IMR-90 (cell line): ENCODE measurements at regions not wholly inside any gene's neighbourhood (a gene's known extent, or its start where the extent isn't known, plus 50 kb on each side); places are given as distances from the start of the nearest gene placed in this dataset.

ENCODE experiments used
- ATAC-seq: fragments of 200-7000 bp; cut with Tn5 transposase; 2 replicates; pipeline ENCODE4 v1.9.1; 2020; ENCODE audit warnings: low read depth, mild to moderate bottlenecking, moderate library complexity
- BruUV-seq: library from RNA; stranded (reverse); fragments of 400-500 nt; replicated peaks from 2 replicates; lab custom pipeline; 2021; lab: Mats Ljungman, UMichigan
- CTCF ChIA-PET: fragments of 300-600 bp; formaldehyde crosslinking; extraction: SDS; loops from one replicate; lab custom pipeline; 2021; ENCODE audit warnings: antibody characterized with exemption; lab: Yijun Ruan, JAX
- POLR2A ChIA-PET: fragments of 300-600 bp; sonication (Branson Sonifier 250); formaldehyde crosslinking; loops from one replicate; lab custom pipeline; 2022; ENCODE audit warnings: antibody characterized with exemption; ENCODE audit not compliant: unreplicated experiment; lab: Charles Lee
- DNase-seq: peaks from one replicate; pipeline ENCODE4 v3.0.0; 2013
- H2AFZ ChIP-seq: replicated peaks from 2 replicates; pipeline ENCODE3; 2013; ENCODE audit warnings: low read length, mild to moderate bottlenecking; ENCODE audit not compliant: poor library complexity
- H2AK5ac ChIP-seq: 2 replicates; pipeline ENCODE4 v1.6.1; 2013; ENCODE audit warnings: low read depth, low read length, inconsistent platforms
- H2AK9ac ChIP-seq: replicated peaks from 2 replicates; pipeline ENCODE3; 2013; ENCODE audit warnings: mild to moderate bottlenecking, low read depth, low read length, moderate library complexity; ENCODE audit not compliant: poor library complexity
- H2BK120ac ChIP-seq: 2 replicates; pipeline ENCODE4 v1.6.1; 2013; ENCODE audit warnings: low read depth, low read length, inconsistent platforms
- H2BK15ac ChIP-seq: 3 replicates; pipeline ENCODE4 v1.6.1; 2013; ENCODE audit warnings: low read depth, low read length, inconsistent platforms
- H2BK20ac ChIP-seq: 2 replicates; pipeline ENCODE4 v1.6.1; 2013; ENCODE audit warnings: low read depth, mild to moderate bottlenecking, inconsistent platforms, low read length, moderate library complexity
- H2BK5ac ChIP-seq: 2 replicates; pipeline ENCODE4 v1.6.1; 2013; ENCODE audit warnings: mild to moderate bottlenecking, low read depth, low read length, inconsistent platforms; ENCODE audit not compliant: poor library complexity, severe bottlenecking
- H3K14ac ChIP-seq: replicated peaks from 2 replicates; pipeline ENCODE4 v1.6.1; 2013; ENCODE audit warnings: low read depth, low read length, inconsistent platforms
- H3K18ac ChIP-seq: 2 replicates; pipeline ENCODE4 v1.6.1; 2013; ENCODE audit warnings: low read depth, low read length, control low read depth
- H3K23ac ChIP-seq: 2 replicates; pipeline ENCODE4 v1.6.1; 2013; ENCODE audit warnings: low read depth, low read length, inconsistent platforms
- H3K27ac ChIP-seq: 2 replicates; pipeline ENCODE4 v1.5.1; 2013; ENCODE audit warnings: mild to moderate bottlenecking, control low read depth, low read length; ENCODE audit not compliant: insufficient read depth
- H3K27me3 ChIP-seq: 2 replicates; pipeline ENCODE4 v1.6.1; 2013; ENCODE audit warnings: low read length; ENCODE audit not compliant: control insufficient read depth, insufficient read depth
- H3K36me3 ChIP-seq: 2 replicates; pipeline ENCODE4 v1.6.1; 2013; ENCODE audit warnings: low read length, mixed read lengths; ENCODE audit not compliant: control insufficient read depth, insufficient read depth
- H3K4ac ChIP-seq: 2 replicates; pipeline ENCODE4 v1.6.1; 2013; ENCODE audit warnings: low read depth, low read length, inconsistent platforms
- H3K4me1 ChIP-seq: 2 replicates; pipeline ENCODE4 v1.6.1; 2013; ENCODE audit warnings: low read length, mixed read lengths; ENCODE audit not compliant: control insufficient read depth, insufficient read depth
- H3K4me2 ChIP-seq: 2 replicates; pipeline ENCODE4 v1.6.1; 2013; ENCODE audit warnings: low read depth, mild to moderate bottlenecking, control low read depth, low read length, moderate library complexity
- H3K4me3 ChIP-seq: 2 replicates; pipeline ENCODE4 v1.5.1; 2013; ENCODE audit warnings: low read depth, mild to moderate bottlenecking, control low read depth, low read length, moderate library complexity; ENCODE audit not compliant: insufficient read depth
- H3K56ac ChIP-seq: 2 replicates; pipeline ENCODE4 v1.6.1; 2013; ENCODE audit warnings: low read length, inconsistent platforms; ENCODE audit not compliant: insufficient read depth; ENCODE audit errors: extremely low read depth
- H3K79me1 ChIP-seq, 2 experiments: 2 replicates each; pipeline ENCODE4 v1.6.1; 2013; ENCODE audit warnings: low read length in 2 of 2, inconsistent platforms in 1 of 2, low read depth in 1 of 2
- H3K9ac ChIP-seq: 2 replicates; pipeline ENCODE4 v1.6.1; 2013; ENCODE audit warnings: low read depth, low read length, control low read depth
- H3K9me1 ChIP-seq: 2 replicates; pipeline ENCODE4 v1.6.1; 2013; ENCODE audit warnings: low read length, inconsistent platforms; ENCODE audit not compliant: insufficient read depth
- H3K9me3 ChIP-seq: 2 replicates; pipeline ENCODE4 v1.6.1; 2013; ENCODE audit warnings: low read length; ENCODE audit not compliant: control insufficient read depth, insufficient read depth
- H4K20me1 ChIP-seq: 2 replicates; pipeline ENCODE4 v1.6.1; 2013; ENCODE audit warnings: low read length, inconsistent platforms; ENCODE audit not compliant: insufficient read depth
- H4K5ac ChIP-seq: 2 replicates; pipeline ENCODE4 v1.6.1; 2013; ENCODE audit warnings: mild to moderate bottlenecking, low read depth, low read length, control low read depth
- H4K8ac ChIP-seq, 2 experiments: 2 replicates each; pipeline ENCODE4 v1.6.1; 2013; ENCODE audit warnings: low read depth in 2 of 2, low read length in 2 of 2, control low read depth in 1 of 2, inconsistent platforms in 1 of 2
- H4K91ac ChIP-seq: 2 replicates; pipeline ENCODE4 v1.6.1; 2013; ENCODE audit warnings: low read depth, low read length, inconsistent platforms; ENCODE audit not compliant: insufficient read depth
- BHLHE40 ChIP-seq: fragments of 150-350 bp; IDR thresholded peaks from 2 replicates; pipeline ENCODE4 v1.6.1; 2016; ENCODE audit warnings: mild to moderate bottlenecking, low read depth, low read length
- CEBPB ChIP-seq: IDR thresholded peaks from 2 replicates; pipeline ENCODE4 v1.6.1; 2012; ENCODE audit warnings: low read depth, low read length, improper control_type of control experiment
- CHD1 ChIP-seq: IDR thresholded peaks from 2 replicates; pipeline ENCODE4 v1.6.1; 2012; ENCODE audit warnings: low read depth, low read length, improper control_type of control experiment
- FOS ChIP-seq: fragments of 150-350 bp; IDR thresholded peaks from 2 replicates; pipeline ENCODE4 v1.6.1; 2016; ENCODE audit warnings: low read depth, low read length
- MAFK ChIP-seq: IDR thresholded peaks from 2 replicates; pipeline ENCODE4 v1.6.1; 2012; ENCODE audit warnings: low read depth, low read length, improper control_type of control experiment
- MAZ ChIP-seq: IDR thresholded peaks from 2 replicates; pipeline ENCODE4 v1.6.1; 2012; ENCODE audit warnings: low read depth, mild to moderate bottlenecking, low read length, improper control_type of control experiment, moderate library complexity, borderline replicate concordance
- MXI1 ChIP-seq: IDR thresholded peaks from 2 replicates; pipeline ENCODE4 v1.6.1; 2012; ENCODE audit warnings: low read depth, mild to moderate bottlenecking, low read length, moderate library complexity, borderline replicate concordance
- NFE2L2 ChIP-seq: fragments of 150-350 bp; IDR thresholded peaks from 2 replicates; pipeline ENCODE4 v1.6.1; 2016; ENCODE audit warnings: low read depth, mild to moderate bottlenecking, low read length
- POLR2A ChIP-seq: IDR thresholded peaks from 2 replicates; pipeline ENCODE4 v1.6.1; 2012; ENCODE audit warnings: mild to moderate bottlenecking, low read depth, low read length
- RAD21 ChIP-seq: IDR thresholded peaks from 2 replicates; pipeline ENCODE4 v1.6.1; 2012; ENCODE audit warnings: low read length, improper control_type of control experiment
- RCOR1 ChIP-seq: IDR thresholded peaks from 2 replicates; pipeline ENCODE4 v1.6.1; 2012; ENCODE audit warnings: mild to moderate bottlenecking, low read length, improper control_type of control experiment; ENCODE audit not compliant: insufficient replicate concordance
- RFX5 ChIP-seq: IDR thresholded peaks from 2 replicates; pipeline ENCODE4 v1.8.0; 2012; ENCODE audit warnings: low read depth, mild to moderate bottlenecking, low read length, moderate library complexity
- SMC3 ChIP-seq: fragments of 150-350 bp; IDR thresholded peaks from 2 replicates; pipeline ENCODE4 v1.6.1; 2016; ENCODE audit warnings: low read depth, mild to moderate bottlenecking, antibody characterized with exemption, low read length, moderate library complexity
- WGBS, 2 experiments: methylation state at CpG; one replicate each; pipeline versions ENCODE4 v1.1.5 to v1.1.7; 2013; ENCODE audit warnings: missing lambda C conversion rate in 2 of 2; ENCODE audit not compliant: insufficient read length in 1 of 2; ENCODE audit errors: extremely low coverage in 2 of 2; 5-methylcytosine and 5-hydroxymethylcytosine counted together
- dilution Hi-C: fragments of 300-500 bp; cut with HindIII; formaldehyde crosslinking; loops from one replicate; pipeline ENCODE4 v1.14.3; 2018; ENCODE audit warnings: low sequenced_read_pairs; ENCODE audit not compliant: unreplicated experiment
- in situ Hi-C: fragments of 300-500 bp; cut with MboI; formaldehyde crosslinking; loops from 3 replicates; pipeline ENCODE4 v1.14.3; 2019; ENCODE audit warnings: low sequenced_read_pairs, inconsistent platforms, mixed read lengths
- intact Hi-C: fragments of 100-400 bp; cut with micrococcal nuclease; formaldehyde crosslinking; loops from 2 replicates; pipeline ENCODE4 v1.10.0; 2022
- TF ChIP-seq, protein P1 (sequence below): fragments of 150-350 bp; IDR thresholded peaks from 2 replicates; pipeline ENCODE4 v1.6.1; 2017; ENCODE audit warnings: mild to moderate bottlenecking, antibody characterized with exemption, low read length, low read depth
- TF ChIP-seq, protein P2 (sequence below): fragments of 150-350 bp; IDR thresholded peaks from 2 replicates; pipeline ENCODE4 v1.6.1; 2016; ENCODE audit warnings: low read depth, mild to moderate bottlenecking, low read length, moderate library complexity, borderline replicate concordance
- TF ChIP-seq, protein P3 (sequence below): conservative IDR thresholded peaks from 2 replicates; pipeline ENCODE4 v1.5.1; 2012; ENCODE audit warnings: mild to moderate bottlenecking, low read depth, low read length, improper control_type of control experiment

DNA sequence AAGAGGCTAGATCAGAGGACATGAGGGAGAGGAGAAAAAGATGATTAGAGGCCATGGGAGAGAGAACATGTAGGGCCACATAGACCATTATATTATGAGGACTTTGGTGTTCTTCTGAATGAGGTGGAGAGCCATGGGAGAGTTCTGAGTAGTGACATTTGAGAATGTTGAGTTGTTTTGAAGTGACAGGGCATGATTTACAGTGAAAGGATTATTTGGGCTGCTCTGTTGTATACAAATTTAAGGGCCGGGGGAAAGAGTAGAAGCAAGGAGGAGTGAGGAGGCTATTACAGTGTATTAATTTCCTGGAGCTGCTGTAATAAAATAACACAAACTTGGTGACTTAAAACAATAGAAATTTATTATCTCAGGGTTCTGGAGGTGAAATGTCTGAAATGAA, 102.5 kb upstream of the RGS4 start:
- Histone ChIP-seq H3K56ac (no peak overlapping the region), H3K9ac (no peak overlapping the region), H4K8ac (no peak overlapping the region), H3K4me3 (no peak overlapping the region), H4K91ac (no peak overlapping the region), H3K9me3 (peaks cover 2% of the 10 kb centered on the region; the same call in 1 of the 2 replicates), H2BK120ac (no peak overlapping the region), H3K18ac (no peak overlapping the region), H3K79me1 (no peaks in the 10 kb centered on the region), H4K5ac (no peak overlapping the region), H3K27me3 (no peaks in the 10 kb centered on the region), H3K23ac (no peak overlapping the region), H3K4me1 (peaks cover 5% of the 10 kb centered on the region), H4K20me1 (no peaks in the 10 kb centered on the region), H2AK9ac (no peak overlapping the region), H3K14ac (no peak overlapping the region), H2AFZ (no peak overlapping the region), H2BK15ac (no peak overlapping the region), H3K9me1 (no peaks in the 10 kb centered on the region), H2BK5ac (no peak overlapping the region), H3K36me3 (no peaks in the 10 kb centered on the region), H3K4me2 (no peak overlapping the region), H3K4ac (no peak overlapping the region), H3K27ac (no peak overlapping the region), H2AK5ac (no peak overlapping the region), H2BK20ac (no peak overlapping the region)
- ChIA-PET POLR2A (no interaction called here), CTCF (no interaction called here)
- dilution Hi-C loops (no loop called here), intact Hi-C loops (loop anchor here (10.0 kb wide), 1 partner anchor 1582 kb away; no protein-coding TSS in a partner anchor), in situ Hi-C loops (no loop called here)
- TF ChIP-seq, protein P1, sequence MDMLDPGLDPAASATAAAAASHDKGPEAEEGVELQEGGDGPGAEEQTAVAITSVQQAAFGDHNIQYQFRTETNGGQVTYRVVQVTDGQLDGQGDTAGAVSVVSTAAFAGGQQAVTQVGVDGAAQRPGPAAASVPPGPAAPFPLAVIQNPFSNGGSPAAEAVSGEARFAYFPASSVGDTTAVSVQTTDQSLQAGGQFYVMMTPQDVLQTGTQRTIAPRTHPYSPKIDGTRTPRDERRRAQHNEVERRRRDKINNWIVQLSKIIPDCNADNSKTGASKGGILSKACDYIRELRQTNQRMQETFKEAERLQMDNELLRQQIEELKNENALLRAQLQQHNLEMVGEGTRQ = no peak
- TF ChIP-seq RCOR1 = no peak
- TF ChIP-seq RAD21 = no peak
- TF ChIP-seq MAFK = no peak
- TF ChIP-seq, protein P2, sequence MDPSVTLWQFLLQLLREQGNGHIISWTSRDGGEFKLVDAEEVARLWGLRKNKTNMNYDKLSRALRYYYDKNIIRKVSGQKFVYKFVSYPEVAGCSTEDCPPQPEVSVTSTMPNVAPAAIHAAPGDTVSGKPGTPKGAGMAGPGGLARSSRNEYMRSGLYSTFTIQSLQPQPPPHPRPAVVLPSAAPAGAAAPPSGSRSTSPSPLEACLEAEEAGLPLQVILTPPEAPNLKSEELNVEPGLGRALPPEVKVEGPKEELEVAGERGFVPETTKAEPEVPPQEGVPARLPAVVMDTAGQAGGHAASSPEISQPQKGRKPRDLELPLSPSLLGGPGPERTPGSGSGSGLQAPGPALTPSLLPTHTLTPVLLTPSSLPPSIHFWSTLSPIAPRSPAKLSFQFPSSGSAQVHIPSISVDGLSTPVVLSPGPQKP = no peak
- TF ChIP-seq POLR2A = no peak
- no peak for TF ChIP-seq MXI1
- no peak for TF ChIP-seq CEBPB
- TF ChIP-seq, protein P3, sequence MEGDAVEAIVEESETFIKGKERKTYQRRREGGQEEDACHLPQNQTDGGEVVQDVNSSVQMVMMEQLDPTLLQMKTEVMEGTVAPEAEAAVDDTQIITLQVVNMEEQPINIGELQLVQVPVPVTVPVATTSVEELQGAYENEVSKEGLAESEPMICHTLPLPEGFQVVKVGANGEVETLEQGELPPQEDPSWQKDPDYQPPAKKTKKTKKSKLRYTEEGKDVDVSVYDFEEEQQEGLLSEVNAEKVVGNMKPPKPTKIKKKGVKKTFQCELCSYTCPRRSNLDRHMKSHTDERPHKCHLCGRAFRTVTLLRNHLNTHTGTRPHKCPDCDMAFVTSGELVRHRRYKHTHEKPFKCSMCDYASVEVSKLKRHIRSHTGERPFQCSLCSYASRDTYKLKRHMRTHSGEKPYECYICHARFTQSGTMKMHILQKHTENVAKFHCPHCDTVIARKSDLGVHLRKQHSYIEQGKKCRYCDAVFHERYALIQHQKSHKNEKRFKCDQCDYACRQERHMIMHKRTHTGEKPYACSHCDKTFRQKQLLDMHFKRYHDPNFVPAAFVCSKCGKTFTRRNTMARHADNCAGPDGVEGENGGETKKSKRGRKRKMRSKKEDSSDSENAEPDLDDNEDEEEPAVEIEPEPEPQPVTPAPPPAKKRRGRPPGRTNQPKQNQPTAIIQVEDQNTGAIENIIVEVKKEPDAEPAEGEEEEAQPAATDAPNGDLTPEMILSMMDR = no peak
- TF ChIP-seq MAZ = no peak
- no peak for TF ChIP-seq BHLHE40
- no peak for TF ChIP-seq NFE2L2
- TF ChIP-seq CHD1 = no peak
- no peak for TF ChIP-seq RFX5
- no peak for TF ChIP-seq FOS
- no peak for TF ChIP-seq SMC3
- ATAC-seq = no peak
- DNase-seq = no peak
- no CpG with 5 or more reads among the region's 1 CpG for WGBS, 2 experiments
- BruUV-seq = no TSS peak
